ENCODE measurements at regions not wholly inside any gene's neighbourhood (a gene's known extent, or its start where the extent isn't known, plus 50 kb on each side); places are given as distances from the start of the nearest gene placed in this dataset.
"Not testable (repeated sequence)": the region's sequence is repeated elsewhere in the genome, so short reads cannot be mapped to it uniquely, and the experiment has no call there.

GRCh38 chr18:14937271-14937670 lies 189.3 kb downstream of the ANKRD30B start:
- DNase-seq, result no peak

DNA sequence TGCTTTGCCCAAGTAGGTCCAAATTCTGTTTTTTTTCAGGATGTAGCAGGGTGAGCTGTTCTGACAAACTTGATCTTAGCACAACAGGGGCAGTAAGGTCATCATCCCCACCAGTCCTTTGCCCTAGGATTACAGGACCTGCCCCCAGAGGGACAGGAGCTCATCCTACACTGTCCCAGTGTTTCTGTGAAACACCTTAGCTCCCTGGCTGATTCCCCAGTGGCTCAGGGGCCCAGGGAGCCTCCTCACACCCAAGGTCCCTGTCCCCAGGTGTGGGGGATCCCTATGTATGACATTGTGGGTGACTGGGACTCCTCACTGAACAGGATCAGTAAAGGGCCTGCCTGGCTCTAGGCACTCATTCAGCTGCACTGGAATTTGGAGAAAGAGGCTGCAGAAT lies 191.2 kb downstream of the ANKRD30B start:
- DNase-seq, result no peak

DNA sequence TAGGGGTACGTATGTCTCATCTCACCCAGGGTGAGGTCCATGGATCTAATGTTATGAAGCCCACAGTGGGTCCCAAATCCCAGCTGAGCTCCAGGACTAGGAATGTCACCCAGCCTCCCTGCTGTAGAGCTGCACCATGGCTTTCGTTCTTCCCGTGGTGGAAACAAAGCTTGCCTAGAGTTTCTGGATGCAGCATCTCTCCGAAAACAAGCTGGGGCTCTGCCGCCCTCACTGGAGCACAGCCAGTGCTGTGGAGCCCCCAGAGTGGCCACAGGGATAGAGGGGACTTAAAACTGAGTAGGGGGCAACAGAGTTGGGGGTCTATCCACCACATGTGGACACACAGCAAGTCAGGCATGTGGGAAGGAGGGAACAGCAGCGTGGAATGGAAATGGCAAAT lies 192.1 kb downstream of the ANKRD30B start:
- DNase-seq, result not testable (repeated sequence)

- DNase-seq, result no peak
Observed at GRCh38 chr18:14940735-14941134, 192.8 kb downstream of the ANKRD30B start.

GRCh38 chr18:14941256-14941655 lies 193.3 kb downstream of the ANKRD30B start:
- DNase-seq, result no peak

GRCh38 chr18:14941792-14942191 lies 193.8 kb downstream of the ANKRD30B start:
- DNase-seq, result no peak

- no peak for DNase-seq
Observed at GRCh38 chr18:14942275-14942674, 194.3 kb downstream of the ANKRD30B start.

- no peak for DNase-seq
Observed at GRCh38 chr18:14943486-14943885, 195.5 kb downstream of the ANKRD30B start.

GRCh38 chr18:14943967-14944636 lies 196.1 kb downstream of the ANKRD30B start:
- no peak for DNase-seq

GRCh38 chr18:14944838-14945237 lies 196.9 kb downstream of the ANKRD30B start:
- DNase-seq, result no peak

DNA sequence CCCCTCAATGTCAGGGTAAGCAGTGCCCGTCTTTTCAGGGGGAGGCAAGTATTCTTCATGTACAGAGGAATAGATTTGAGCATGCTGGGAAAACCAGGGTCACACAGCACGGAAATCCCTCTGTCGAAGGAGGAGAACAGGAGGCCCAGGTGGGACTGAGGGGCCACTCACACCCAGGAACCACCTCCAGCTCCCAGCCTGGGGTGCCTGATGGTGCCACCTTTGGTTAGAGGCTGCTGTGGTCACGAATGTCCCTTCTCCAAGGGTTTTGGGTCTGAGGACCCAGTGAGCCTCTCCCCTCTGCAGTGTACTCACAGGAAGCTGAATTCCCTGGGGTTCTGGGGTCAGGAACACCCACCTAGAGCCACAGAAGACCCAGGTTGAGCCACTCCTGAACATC lies 197.3 kb downstream of the ANKRD30B start:
- DNase-seq, result no peak

DNA sequence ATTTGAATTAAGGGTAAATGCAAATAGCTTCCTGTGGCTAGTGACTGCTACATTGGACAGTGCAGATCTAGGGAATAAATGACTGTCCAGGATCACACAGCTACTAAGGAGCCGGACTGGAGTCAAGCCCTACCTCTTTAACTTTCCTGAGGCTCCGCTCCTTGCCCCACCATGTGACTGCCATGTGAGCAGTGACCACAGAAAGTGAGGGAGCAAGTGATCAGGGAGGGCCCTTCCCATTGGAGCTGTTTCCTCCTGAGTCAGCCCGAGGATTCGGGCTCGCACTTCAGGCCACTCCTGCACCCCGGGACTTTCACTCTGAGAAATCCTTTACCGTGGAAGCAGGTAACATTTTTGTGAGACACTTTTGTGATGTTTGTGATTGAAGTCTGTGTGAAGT lies 198.0 kb downstream of the ANKRD30B start:
- DNase-seq, result no peak

- not testable (repeated sequence) for DNase-seq
Observed at GRCh38 chr18:14946741-14947470, 198.9 kb downstream of the ANKRD30B start.

GRCh38 chr18:14947482-14948162 lies 199.7 kb downstream of the ANKRD30B start:
- no peak for DNase-seq

DNA sequence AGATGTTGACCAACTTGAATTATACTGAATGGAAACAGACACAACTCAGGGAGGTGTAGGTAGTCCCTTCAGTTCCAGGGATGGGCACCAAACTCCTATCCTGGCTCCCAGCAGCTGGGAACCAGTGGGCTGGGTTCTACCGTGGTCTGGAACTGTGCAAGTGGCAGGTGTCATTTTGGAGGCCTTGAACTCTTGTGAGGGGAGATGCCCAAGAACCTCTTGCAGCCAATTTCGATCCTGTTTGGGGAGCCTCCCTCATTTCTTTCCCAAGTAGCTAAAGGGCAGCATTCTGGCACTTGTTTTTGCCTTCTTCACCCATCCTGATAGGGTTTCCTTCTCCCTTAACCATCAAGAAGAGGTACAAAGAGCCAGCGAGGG lies 200.2 kb downstream of the ANKRD30B start:
- no peak for DNase-seq

DNA sequence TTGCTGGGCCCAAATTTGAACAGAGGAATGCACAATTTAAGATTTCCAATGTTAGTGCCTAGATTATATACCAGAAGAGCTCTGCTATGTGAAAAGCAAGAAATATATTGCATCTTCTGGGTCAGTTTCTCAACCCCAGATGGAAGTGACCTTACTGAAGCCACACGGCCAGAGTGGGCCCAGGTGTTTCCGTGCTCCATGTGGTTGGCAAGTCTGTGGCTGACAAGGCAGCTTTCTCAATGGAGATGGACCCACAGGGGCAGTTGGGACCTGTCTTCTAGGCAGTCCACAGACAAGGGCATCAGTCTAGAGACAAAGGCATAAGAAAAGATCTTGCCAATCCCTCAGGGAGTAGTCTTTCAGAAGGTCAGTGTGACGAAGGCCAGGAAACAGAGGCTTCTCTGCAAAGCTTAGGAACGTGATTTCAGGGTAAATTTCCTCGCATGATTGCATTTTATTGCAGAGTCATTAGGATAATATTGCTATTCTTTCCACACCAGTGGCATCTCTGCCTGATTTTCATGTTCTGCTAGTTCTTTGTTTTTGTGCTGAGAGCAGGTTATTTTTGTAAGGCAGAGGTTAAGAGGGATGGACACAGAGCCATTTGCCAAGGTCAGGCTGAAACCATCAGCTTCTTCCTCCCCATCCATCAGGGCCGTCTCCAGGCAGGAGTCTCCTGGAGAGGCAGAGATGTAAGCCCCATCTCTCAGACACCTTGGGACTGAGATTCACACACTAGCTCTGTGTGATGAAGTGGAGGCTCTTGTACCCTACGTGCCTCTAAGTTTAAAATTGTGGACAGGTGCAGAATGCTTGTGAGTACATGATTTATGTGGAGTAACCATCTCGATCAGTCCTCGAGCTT lies 202.1 kb downstream of the ANKRD30B start:
- DNase-seq, result no peak

GRCh38 chr18:14952444-14953077 lies 204.6 kb downstream of the ANKRD30B start:
- not testable (repeated sequence) for DNase-seq

DNA sequence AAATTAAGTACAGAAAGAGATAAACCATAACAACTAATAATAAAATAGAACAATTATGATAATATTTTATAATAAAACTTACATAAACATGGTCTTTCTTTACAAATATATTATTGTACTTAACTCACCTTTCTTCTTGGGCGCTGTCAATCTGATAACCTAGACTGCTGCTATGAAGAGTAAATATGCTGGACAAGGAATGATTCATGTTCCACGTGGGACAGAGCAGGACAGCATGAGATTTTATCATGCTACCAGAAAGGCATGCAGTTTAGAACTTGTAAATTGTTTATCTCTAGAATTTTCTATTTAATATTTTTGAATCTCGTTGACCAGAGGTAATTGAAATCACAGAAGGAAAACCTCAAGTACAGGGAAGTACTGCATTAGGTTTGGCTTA lies 210.7 kb downstream of the ANKRD30B start:
- no peak for DNase-seq

DNA sequence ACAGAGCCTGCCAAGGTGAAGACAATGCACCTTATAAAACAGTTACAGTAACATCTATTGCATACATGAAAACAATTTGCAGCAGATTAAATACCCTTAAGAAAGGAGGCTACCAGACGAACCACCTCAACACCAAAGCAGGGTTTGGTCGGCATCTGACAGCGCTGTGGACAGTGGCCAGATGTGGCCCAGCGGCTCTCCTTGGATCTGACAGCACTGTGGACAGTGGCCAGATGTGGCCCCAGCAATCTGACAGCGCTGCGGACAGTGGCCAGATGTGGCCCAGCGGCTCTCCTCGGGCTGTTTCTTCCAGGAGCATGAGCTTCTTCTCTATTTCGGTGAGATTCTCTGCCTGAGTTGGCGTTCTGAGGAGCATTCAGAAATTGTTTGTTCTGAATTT lies 211.6 kb downstream of the ANKRD30B start:
- DNase-seq, result no peak

- no peak for DNase-seq
Observed at GRCh38 chr18:14961991-14962390, 214.0 kb downstream of the ANKRD30B start.

GRCh38 chr18:14962626-14963025 lies 214.7 kb downstream of the ANKRD30B start:
- DNase-seq, result no peak

- no peak for DNase-seq
Observed at GRCh38 chr18:14963246-14963645, 215.3 kb downstream of the ANKRD30B start.

- no peak for DNase-seq
Observed at GRCh38 chr18:14964002-14964401, 216.0 kb downstream of the ANKRD30B start.
